ENCODE measurements at regions not wholly inside any gene's neighbourhood (a gene's known extent, or its start where the extent isn't known, plus 50 kb on each side); places are given as distances from the start of the nearest gene placed in this dataset.

GRCh38 chr21:18191139-18191538, 53.5 kb upstream of the CHODL start:
- Histone ChIP-seq H3K27me3 (ENCODE audit: control insufficient read depth in 2 of 2, insufficient read depth in 2 of 2, low read length in 2 of 2) (no peaks in the 10 kb centered on the region), H2AFZ (ENCODE audit: low read depth, low read length) (no peak overlapping the region), H3K4me3 (replicated peaks in 1 of 3; ENCODE audit: insufficient read depth in 1 of 3, low read depth in 1 of 3, low read length in 3 of 3) (no peak overlapping the region), H3K4me2 (ENCODE audit: insufficient read depth, low read length) (no peak overlapping the region), H3K4me1 (ENCODE audit: control insufficient read depth, extremely low read depth, insufficient read depth, low read length) (no peaks in the 10 kb centered on the region), H3K79me2 (ENCODE audit: control insufficient read depth, insufficient read depth, low read length) (no peaks in the 10 kb centered on the region), H3K9me3 (replicated peaks; ENCODE audit: control insufficient read depth, insufficient read depth, low read length) (no peaks in the 10 kb centered on the region), H3K36me3 (ENCODE audit: control insufficient read depth in 2 of 2, extremely low read depth in 1 of 2, insufficient read depth in 2 of 2, low read length in 2 of 2) (no peaks in the 10 kb centered on the region), H3K9ac (replicated peaks; ENCODE audit: extremely low read depth, insufficient read depth, low read length) (no peak overlapping the region), H3K9me1 (replicated peaks; ENCODE audit: control insufficient read depth, extremely low read depth, insufficient read depth, low read length) (no peaks in the 10 kb centered on the region), H4K20me1 (replicated peaks; ENCODE audit: control insufficient read depth, extremely low read depth, insufficient read depth, low read length) (no peaks in the 10 kb centered on the region), H3K27ac (ENCODE audit: insufficient read depth, low read depth, low read length) (no peak overlapping the region)
- POLR2A ChIA-PET: no interaction called here
- DNase-seq (ENCODE audit: low read depth, low spot score) (no peak), FAIRE-seq (no peak)
- intact Hi-C loops (cut with micrococcal nuclease) (no loop called here), dilution Hi-C loops (cut with MboI; ENCODE audit: extremely low pct_ligation_motif_present, low sequenced_read_pairs) (no loop called here)
- CTCF ChIA-PET: no interaction called here
- no TSS peak for BruUV-seq (replicated peaks)
- no peak for TF ChIP-seq MAX (IDR thresholded peaks at IDR 0.05; ENCODE audit: insufficient read depth, insufficient read length)
- TF ChIP-seq CTCF (IDR thresholded peaks at IDR 0.05; ENCODE audit: extremely low read depth in 1 of 2, insufficient read depth in 1 of 2, low read depth in 1 of 2, low read length in 2 of 2): no peak
- TF ChIP-seq POLR2A (IDR thresholded peaks at IDR 0.05; ENCODE audit: low read depth, low read length): no peak

- Histone ChIP-seq H3K9ac (replicated peaks; ENCODE audit: extremely low read depth, insufficient read depth, low read length) (no peak overlapping the region), H3K4me3 (replicated peaks in 1 of 3; ENCODE audit: insufficient read depth in 1 of 3, low read depth in 1 of 3, low read length in 3 of 3) (no peak overlapping the region), H4K20me1 (replicated peaks; ENCODE audit: control insufficient read depth, extremely low read depth, insufficient read depth, low read length) (no peaks in the 10 kb centered on the region), H3K36me3 (ENCODE audit: control insufficient read depth in 2 of 2, extremely low read depth in 1 of 2, insufficient read depth in 2 of 2, low read length in 2 of 2) (no peaks in the 10 kb centered on the region), H3K79me2 (ENCODE audit: control insufficient read depth, insufficient read depth, low read length) (no peaks in the 10 kb centered on the region), H3K4me1 (ENCODE audit: control insufficient read depth, extremely low read depth, insufficient read depth, low read length) (peaks cover 6% of the 10 kb centered on the region), H3K9me3 (replicated peaks; ENCODE audit: control insufficient read depth, insufficient read depth, low read length) (no peaks in the 10 kb centered on the region), H3K9me1 (replicated peaks; ENCODE audit: control insufficient read depth, extremely low read depth, insufficient read depth, low read length) (no peaks in the 10 kb centered on the region), H2AFZ (ENCODE audit: low read depth, low read length) (peak overlapping the region; percentile 57), H3K4me2 (ENCODE audit: insufficient read depth, low read length) (no peak overlapping the region), H3K27me3 (ENCODE audit: control insufficient read depth in 2 of 2, insufficient read depth in 2 of 2, low read length in 2 of 2) (no peaks in the 10 kb centered on the region), H3K27ac (ENCODE audit: insufficient read depth, low read depth, low read length) (no peak overlapping the region)
- FAIRE-seq: no peak
- no peak for DNase-seq (ENCODE audit: low read depth, low spot score)
- CTCF ChIA-PET: interaction anchor here (0.8 kb wide), 1 partner anchor 138 kb away, joined by 3 read pairs; no protein-coding TSS in a partner anchor
- POLR2A ChIA-PET: no interaction called here
- TF ChIP-seq MYC (IDR thresholded peaks at IDR 0.05; ENCODE audit: low read depth, low read length): no peak
- no peak for TF ChIP-seq MAX (IDR thresholded peaks at IDR 0.05; ENCODE audit: insufficient read depth, insufficient read length)
- no peak for TF ChIP-seq POLR2AphosphoS5 (IDR thresholded peaks at IDR 0.05; ENCODE audit: insufficient read depth, low read depth, low read length)
- no peak for TF ChIP-seq EZH2 (IDR thresholded peaks at IDR 0.05; ENCODE audit: borderline replicate concordance, low read depth, low read length, severe bottlenecking)
- no peak for TF ChIP-seq POLR2A (IDR thresholded peaks at IDR 0.05; ENCODE audit: low read depth, low read length)
- no peak for TF ChIP-seq JUN (IDR thresholded peaks at IDR 0.05; ENCODE audit: borderline replicate concordance, insufficient read depth, insufficient read length, low read depth)
- TF ChIP-seq GATA2 (IDR thresholded peaks at IDR 0.05; ENCODE audit: insufficient read depth, insufficient read length, low read depth, low read length): no peak
- TF ChIP-seq FOS (IDR thresholded peaks at IDR 0.05; ENCODE audit: borderline replicate concordance, insufficient read depth, low read length): peak; percentile 40
- intact Hi-C loops (cut with micrococcal nuclease) (no loop called here), dilution Hi-C loops (cut with MboI; ENCODE audit: extremely low pct_ligation_motif_present, low sequenced_read_pairs) (no loop called here)
- BruUV-seq (replicated peaks): no TSS peak
Observed at GRCh38 chr21:18178509-18178908, 66.1 kb upstream of the CHODL start.

Measured in endothelial cell of umbilical vein (primary cell).